ENCODE measurements at regions not wholly inside any gene's neighbourhood (a gene's known extent, or its start where the extent isn't known, plus 50 kb on each side); places are given as distances from the start of the nearest gene placed in this dataset.
"Not testable (repeated sequence)": the region's sequence is repeated elsewhere in the genome, so short reads cannot be mapped to it uniquely, and the experiment has no call there.

- TF ChIP-seq, protein P1, sequence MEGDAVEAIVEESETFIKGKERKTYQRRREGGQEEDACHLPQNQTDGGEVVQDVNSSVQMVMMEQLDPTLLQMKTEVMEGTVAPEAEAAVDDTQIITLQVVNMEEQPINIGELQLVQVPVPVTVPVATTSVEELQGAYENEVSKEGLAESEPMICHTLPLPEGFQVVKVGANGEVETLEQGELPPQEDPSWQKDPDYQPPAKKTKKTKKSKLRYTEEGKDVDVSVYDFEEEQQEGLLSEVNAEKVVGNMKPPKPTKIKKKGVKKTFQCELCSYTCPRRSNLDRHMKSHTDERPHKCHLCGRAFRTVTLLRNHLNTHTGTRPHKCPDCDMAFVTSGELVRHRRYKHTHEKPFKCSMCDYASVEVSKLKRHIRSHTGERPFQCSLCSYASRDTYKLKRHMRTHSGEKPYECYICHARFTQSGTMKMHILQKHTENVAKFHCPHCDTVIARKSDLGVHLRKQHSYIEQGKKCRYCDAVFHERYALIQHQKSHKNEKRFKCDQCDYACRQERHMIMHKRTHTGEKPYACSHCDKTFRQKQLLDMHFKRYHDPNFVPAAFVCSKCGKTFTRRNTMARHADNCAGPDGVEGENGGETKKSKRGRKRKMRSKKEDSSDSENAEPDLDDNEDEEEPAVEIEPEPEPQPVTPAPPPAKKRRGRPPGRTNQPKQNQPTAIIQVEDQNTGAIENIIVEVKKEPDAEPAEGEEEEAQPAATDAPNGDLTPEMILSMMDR (conservative IDR thresholded peaks at IDR 0.05; ENCODE audit: low read length) = not testable (repeated sequence)
- not testable (repeated sequence) for TF ChIP-seq EZH2phosphoT487 (IDR thresholded peaks at IDR 0.05; ENCODE audit: borderline replicate concordance, low read depth, low read length)
Observed at GRCh38 chr1:161444255-161444654, 61.0 kb upstream of the FCGR2A start.
